NCI-H526 treated with DMSO at 0.1 percent for 48 hours (cell line): ENCODE measurements at regions not wholly inside any gene's neighbourhood (a gene's known extent, or its start where the extent isn't known, plus 50 kb on each side); places are given as distances from the start of the nearest gene placed in this dataset.
"Not testable (repeated sequence)": the region's sequence is repeated elsewhere in the genome, so short reads cannot be mapped to it uniquely, and the experiment has no call there.

ENCODE experiments used
- DNase-seq: peaks from one replicate; lab custom pipeline; 2025; lab: John Stamatoyannopoulos, UW

DNA sequence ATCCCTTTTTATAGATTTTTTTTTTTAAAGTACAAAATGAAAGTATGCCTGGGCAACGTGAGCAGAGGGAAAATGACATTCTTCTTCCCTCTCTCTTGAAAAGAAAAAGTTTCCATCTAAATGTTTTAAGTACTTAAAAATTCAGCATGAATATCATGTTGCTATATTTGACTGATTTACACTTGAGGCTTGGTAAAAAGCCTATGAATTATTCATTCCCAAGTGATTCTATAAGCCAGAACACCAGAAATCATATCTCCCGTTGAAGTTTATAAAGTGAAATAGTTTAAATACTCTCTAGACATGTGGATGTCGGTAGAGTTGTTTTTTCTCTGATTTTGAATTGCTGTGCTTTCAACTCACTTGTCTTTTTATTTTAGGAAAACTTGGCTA is 276.2 kb upstream of the RARB start:
- DNase-seq, result no peak

DNA sequence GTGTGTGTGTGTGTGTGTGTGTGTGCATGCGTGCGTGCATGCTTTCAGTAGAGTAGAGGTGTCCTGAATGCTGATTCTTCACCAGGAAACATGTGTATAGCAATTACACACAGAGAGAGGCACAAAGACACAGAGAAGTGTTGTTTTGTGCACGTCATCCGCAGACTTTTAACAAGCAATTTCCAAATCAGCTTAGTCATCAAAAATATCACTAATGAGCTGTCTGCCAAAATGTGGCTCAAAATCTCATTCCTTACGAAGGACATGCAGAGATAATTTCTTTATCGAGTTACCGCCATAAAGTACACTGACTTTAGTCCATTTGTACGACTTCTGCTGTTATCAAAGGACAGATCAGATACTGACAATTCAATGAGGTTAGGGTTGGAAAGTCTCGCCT is 274.9 kb upstream of the RARB start:
- no peak for DNase-seq

DNA sequence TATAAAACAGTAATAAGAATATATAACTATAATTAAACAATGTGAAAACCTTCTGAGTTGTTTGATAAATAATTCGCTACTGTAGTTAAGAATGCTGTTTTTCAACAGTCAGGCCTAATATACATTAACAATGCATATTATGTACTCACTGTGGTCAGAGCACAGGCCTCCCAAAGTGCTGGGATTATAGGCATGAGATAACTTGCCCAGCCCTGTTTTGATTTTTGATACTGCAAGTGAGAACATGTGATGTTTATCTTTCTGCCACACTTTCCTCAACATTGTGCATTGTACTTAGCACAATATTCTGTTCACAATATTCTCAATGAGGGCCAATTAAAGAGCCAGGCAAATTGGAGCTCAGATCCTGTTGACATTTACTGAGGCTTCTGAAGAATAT is 274.5 kb upstream of the RARB start:
- DNase-seq, result no peak

DNA sequence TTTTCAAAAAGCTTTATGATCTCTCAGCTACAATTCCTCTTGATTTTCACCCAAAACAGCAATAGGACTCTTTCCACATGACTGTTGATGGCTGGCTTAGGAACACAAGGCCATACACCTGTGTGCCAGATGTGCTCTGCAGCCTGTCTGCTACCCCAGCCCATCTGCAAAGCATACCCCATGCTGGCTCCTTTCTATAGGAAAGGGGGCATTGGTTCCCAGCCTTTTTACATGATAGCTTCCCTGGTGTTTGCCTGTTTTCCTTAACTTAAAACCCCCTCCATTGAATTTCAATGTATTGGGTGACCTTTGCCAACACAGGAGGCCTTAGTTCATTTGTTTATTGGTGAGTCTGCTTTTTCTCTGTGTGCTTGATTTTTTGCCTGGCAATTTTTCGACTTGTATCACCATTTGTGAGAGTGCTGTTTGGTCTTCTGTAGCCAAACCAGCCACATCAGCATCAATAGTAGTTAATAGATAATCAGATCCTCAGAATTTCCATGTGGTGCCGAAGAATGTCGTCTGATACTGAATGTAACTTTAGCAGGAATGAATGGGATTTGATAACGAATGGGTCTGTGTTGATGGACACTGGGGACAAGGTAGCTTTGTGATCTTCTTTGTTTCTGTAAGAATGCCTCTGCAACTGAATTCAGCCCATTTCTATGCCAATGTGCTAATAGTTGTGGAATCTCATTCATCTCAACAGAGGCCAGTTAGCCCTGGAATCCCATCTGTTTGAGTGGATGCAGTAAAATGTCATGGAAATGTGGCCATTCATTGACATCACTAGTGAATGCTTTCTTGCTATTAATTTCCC is 272.2 kb upstream of the RARB start:
- no peak for DNase-seq

DNA sequence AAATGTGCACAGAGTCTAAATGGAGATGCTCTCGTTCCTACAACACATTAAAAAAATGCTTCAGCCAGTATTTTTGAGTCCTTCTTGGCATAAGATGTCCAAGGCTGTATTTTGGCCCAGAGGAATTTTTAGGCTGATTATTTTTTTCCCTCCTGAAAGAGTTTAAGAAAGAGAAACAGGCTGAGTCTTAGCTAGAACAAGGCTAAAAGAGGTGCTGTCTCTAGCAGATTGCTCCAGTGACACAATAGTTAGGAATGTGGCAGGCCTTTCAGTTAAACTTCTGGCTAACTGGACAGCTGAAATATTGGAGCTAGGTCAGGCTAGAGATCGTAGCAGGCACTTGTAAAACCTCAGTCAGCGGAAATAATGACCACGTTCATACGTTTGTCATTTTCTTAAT is 271.4 kb upstream of the RARB start:
- no peak for DNase-seq

DNA sequence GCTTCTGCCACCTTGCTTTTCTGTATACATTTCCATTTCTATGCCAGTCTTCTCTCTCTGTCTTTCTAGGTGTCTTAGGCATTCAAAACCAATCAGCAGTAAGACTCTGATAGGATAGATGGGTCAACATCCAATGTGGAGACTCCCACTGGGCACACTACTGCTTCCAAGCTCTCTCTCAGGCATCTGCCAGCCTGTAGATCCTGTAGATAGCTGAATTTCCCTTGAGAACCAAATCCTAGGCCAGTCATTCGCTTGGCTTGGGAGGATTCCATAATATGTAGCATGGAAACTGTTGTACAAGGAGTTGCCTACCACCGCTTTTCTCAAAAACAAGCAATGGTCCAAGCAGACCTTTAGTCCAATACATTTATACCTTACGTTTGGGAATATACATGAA is 262.8 kb upstream of the RARB start:
- DNase-seq, result no peak

DNA sequence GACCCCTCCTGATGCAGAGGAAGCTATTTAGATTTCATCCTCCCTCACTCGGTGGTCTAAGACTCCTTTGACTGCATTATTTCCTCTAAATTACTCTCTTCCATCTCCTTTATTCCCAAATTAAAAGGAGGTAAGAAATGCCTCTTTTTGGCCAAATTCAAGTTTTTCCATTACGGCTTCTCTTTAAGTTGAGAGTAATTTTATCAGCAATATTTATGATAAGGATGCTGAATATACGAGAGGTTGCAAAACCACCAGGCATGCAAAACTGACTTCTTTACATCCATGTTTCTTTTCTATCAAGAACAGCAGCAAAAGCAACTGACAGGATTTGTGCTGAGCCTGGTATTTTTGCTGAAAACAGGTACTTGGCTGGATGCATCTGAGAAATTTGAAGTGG is 262.0 kb upstream of the RARB start:
- DNase-seq, result no peak

DNA sequence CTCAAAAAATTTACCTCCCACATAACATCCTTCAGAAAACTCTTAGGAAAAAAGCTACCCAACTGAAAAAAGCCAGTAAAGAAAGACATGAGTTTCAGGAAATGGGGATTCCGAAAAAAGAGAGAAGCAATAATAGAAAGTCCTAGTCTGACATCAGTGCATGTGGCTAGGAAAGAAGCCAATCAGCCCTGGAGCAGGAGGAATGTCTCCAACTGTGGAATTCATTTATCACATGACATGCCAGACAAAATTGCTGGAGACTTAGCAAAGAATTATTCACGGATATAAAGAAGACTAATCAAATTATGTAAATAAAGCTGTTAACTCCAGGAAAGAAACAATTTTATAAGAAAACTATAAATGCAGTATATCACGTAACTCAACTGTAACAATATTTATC is 258.9 kb upstream of the RARB start:
- DNase-seq, result no peak

DNA sequence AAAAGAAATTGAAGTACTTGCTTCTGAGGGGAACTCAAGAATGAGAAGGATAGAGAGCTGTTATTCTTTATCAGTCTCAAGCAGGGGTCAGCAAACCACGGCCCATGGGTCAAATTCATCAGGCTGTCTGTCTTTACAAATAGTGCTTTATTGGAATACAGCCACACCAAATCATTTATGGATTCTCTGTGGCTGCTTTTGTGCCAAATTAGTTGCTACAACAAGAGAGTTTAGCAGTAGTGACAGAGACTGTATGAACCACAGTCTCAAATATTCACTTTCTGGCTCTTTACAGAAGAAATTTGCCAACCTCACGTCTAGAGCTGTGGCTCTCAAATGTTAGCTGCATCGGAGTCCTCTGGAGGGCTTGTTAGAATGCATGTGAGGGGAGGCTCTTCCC is 258.0 kb upstream of the RARB start:
- no peak for DNase-seq

DNA sequence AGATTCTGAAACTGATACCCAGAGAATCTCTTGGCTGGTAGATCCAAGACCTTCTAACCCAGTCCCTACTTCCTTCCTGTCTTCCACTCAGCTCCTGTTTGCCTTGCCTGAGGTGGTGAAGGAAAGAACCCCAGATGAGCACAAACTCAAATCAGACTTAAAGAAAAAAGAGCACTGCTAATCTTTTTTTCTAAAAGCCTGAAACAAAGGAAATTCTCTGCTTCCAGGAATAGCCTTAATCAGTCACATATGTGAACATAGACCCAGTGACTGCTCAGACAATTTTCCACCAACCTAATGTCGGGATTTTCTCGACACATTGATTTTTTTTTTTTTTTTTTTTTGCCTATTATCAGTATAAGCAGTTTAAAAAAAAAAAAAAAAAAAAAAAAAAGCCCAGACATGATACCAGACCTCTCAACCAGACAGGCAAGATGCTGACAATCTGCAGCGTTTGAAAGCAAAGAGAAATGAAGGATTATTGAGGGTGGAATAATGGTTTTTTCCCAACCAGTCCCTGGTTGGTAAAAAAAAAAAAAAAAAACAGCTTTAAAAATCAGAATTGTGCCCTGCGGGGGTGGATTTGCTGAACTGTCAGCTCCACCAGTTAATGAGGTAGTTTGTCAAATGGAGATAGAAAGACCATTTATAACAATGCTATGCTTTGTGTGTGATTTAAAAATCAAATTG is 256.8 kb upstream of the RARB start:
- no peak for DNase-seq

DNA sequence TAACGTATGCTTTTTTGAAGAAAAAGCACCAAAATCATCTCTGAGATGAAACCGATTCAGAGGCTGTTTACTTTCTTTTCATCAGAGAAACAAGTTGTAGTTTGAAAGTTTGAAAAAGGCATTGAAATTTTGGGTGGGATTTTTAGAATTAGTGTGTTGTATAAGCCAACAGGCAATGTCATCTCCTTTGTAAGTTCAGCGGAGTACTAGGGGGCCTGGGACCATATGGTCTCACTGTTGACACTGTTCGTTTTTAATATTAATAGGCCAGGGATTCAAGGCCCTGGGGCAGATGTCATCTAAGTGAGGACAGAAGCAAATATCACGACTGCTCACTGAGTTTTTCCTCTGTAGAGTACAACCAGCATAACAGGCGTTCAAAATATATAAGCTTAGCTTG is 256.2 kb upstream of the RARB start:
- no peak for DNase-seq

DNA sequence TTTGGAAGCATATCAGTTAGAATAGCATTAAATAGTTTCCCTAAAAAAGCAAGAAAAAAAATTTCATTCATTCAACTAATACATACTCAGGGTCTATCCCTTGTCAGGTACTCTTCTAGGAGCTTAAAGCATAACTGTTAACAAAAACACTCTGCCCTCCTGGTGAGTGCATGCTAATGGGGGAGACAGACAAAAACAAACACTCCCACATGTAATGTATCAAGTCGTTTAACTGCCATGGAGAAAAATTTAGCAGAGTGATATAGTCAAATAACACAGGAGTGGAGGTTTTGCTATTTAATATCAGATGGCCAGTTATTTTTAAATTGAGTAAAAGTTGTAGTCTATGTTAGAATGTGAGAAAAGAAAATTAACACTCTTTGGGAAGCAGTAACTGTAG is 254.5 kb upstream of the RARB start:
- no peak for DNase-seq

DNA sequence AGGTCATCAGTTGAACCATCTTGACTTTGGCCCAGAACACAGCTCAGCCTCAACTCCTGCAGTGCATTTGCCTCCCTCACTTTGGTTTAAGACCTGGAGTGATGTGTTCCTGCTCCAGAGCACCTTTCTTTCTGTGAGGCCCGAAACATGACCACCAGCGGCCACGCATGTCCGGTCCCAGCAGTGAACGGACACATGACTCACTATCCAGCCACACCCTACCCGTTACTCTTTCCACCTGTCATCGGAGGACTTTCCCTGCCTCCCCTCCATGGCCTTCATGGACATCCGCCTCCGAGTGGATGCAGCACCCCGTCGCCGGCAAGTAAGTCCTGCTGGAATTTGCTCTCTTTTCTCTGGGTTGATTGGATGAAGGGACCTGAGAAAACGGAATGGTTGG is 253.8 kb upstream of the RARB start:
- no peak for DNase-seq

DNA sequence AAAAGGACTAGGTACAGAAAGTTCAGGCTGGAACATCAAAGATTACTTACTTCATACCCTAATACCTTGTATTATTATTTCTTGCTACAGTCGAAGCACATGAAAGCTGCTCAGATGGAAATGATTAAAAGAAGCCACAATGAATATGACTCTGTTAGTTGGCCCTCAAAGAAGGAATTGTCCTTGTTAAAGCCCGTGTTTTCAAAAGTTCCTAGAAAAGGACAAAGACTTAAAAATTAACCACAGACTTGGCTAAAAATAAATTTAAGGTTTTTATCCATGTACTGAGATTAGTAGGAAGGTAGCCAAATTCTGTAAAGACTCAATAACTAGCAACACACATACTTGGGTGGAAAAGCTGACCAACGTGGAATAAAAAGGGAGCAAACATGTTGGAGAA is 251.0 kb upstream of the RARB start:
- no peak for DNase-seq

DNA sequence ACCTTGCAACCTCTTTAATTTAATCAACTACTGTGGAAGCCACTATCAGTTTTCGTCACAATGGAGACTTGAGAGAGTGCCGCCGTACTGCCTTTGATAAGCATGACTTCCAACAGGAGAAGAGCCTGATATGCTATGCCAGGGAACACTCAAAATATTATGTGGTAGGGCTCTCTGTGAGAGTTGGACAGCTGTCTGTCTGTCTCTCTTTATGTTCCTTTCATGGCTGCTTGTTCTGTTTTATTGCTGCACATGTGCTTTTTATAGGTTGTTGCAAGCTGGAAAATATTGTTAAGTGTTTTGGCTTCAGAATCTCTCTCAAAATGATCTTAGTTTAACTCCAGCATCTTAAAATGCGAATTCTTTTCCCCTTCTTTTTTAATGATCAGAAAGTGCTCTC is 249.4 kb upstream of the RARB start:
- DNase-seq, result no peak

DNA sequence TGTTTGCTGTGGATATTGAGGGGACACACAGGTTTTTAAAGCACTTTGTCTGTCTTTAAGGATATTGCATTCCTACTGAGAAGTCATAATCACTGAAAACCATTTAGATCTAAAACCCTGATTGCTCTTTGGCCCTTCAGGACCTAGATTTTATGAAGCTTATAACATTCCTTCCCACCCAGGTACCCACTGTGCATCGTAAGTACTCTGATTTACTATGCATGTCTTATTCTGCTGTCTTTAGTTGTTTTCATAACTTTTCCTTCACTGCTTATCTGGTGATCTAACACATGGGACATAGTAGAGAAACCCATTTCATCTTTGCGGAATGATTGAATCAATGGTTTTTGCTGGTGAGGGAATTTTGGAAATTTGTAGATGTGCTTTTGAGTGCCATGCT is 247.0 kb upstream of the RARB start:
- no peak for DNase-seq

DNA sequence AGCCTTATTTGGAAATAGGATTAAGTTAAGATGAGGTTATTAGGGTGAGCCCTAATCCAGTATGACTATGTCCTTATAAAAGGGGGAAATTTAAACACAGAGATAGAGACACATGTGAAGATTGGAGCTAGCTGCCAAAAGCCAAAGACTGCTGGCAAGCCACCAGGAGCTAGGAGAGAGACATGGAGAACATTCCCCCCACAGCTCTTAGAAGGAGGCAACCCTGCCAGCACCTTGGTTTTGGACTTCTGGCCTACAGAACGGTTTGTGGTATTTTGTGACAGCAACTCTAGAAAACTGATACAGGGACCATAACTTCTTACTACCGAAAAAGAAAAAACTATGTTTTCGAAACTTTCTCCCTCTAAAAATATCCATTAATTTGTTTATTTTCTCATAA is 245.3 kb upstream of the RARB start:
- DNase-seq, result no peak

DNA sequence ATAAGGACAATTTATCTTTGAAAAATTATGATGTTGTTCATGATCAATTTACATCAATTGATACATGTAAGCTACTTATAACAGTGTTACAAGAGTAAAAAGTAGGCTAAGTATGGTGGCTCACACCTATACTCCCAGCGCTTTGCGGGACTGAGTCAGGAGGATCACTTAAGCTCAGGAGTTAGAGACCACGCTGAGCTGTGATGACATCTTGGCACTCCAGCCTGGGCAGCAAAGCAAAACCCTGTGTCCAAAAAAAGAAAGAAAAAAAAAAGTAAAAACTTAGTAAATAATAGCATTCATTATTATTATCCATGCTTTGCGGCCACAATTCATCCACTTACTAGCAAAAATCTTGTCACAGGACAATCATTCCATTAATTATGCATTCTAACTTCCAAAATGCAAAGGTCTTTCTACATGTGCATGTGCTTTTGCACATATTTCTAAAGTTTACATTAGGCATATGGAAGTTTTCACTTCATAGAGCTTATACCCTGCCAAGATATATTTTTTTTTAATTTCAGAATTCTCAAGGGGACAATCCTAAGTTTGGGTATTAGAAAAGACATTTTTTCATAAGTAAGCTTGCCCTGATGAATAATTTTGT is 243.3 kb upstream of the RARB start:
- no peak for DNase-seq

DNA sequence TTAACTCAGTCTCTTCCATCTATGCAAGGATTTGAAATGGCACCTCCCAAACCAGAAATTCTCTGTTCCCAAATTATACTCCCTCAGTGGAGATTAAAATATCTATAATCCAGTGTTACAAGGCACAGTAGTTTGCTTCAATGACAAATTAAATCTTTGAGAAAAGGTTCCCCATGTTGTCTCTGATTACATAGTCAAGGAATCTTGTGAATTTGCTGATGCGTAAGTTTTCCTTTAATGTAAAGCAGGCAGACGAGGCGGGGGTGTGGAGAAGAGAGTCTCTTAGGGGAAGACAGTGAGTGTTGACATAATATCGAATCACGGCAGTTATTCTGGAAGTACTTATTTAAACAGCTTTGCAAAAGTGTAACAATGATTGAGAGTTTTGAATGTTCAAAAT is 236.4 kb upstream of the RARB start:
- DNase-seq, result no peak

DNA sequence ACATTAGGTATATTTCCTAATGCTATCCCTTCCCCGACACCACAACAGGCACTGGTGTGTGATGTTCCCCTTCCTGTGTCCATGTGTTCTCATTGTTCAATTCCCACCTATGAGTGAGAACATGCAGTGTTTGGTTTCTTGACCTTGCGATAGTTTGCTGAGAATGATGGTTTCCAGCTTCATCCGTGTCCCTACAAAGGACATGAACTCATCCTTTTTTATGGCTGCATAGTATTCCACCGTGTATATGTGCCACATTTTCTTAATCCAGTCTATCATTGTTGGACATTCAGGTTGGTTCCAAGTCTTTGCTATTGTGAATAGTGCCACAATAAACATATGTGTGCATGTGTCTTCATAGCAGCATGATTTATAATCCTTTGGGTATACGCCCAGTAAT is 228.5 kb upstream of the RARB start:
- not testable (repeated sequence) for DNase-seq

DNA sequence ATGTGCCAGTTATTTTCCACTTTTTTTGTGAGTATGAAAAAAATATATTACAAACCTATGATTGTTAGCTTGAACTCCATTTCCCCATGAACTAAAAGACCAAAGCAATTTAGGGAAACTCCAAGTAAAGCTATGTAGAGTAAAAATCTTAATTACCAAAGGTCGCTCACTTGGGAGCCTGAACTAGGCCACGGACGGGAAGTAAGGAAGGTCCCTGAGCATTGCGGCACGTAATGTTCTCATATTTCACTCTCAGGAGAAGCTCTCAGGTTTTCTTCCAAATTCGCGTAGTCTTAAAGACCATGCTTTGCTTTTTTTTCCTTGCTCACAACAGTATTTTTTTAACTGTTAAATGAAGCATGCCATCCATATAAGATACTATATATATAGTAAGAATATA is 215.3 kb upstream of the RARB start:
- no peak for DNase-seq

DNA sequence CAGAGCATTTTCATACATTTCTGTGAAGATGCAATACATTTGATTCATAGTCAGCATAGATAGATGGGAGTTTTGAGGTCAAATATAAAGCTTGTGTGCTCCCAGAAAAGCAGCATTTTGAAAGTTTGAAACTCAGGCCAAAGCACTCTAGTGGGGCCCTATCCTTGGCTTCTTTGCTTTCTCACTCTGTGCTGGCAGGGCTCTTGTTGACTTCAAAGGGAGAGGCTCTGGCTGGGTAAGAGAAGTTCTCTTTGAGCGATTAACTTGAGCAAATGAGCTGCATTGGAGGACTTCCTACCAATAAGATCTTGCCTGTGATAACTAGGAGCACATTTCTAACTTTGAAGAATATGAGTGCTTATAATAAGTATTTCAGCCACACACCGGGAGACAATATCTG is 214.0 kb upstream of the RARB start:
- no peak for DNase-seq

DNA sequence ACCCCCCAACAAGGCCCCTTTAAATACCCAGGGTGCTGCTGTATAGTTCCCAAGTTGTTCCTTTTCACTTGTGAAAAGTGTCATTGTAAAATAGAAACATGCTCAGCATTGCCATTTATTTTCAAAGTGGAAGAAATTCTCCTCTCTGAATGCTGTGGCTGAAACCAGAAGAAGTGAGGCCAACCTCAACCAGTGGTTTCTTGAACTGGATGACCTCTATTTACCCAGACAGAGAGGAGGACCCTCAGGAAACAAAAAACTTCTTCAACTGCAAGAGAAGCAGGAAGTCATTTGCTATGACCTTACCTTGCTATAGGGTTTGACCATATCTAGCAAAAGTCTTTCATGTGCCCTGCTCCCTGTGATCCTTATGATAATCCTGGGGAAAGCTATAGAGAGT is 209.7 kb upstream of the RARB start:
- DNase-seq, result no peak

DNA sequence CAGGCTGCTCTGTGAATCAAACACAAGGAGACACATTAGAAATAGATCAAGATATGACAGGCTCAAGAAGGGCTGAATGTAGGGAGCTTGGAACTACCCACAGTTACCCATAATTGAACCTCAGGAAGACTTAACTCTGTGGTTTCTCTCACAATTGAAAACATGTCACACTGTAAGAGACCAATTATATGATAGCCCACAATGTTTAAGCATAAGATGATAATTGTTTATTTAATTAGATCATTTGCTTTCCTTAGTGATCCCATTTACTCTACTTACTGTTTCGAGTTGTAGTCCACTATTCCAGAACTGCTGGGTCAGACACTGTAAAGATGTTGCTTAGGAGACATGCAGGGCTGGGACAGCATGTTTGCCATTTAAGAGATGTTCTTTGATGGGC is 201.3 kb upstream of the RARB start:
- no peak for DNase-seq
